ENCODE measurements at regions not wholly inside any gene's neighbourhood (a gene's known extent, or its start where the extent isn't known, plus 50 kb on each side); places are given as distances from the start of the nearest gene placed in this dataset.

DNA sequence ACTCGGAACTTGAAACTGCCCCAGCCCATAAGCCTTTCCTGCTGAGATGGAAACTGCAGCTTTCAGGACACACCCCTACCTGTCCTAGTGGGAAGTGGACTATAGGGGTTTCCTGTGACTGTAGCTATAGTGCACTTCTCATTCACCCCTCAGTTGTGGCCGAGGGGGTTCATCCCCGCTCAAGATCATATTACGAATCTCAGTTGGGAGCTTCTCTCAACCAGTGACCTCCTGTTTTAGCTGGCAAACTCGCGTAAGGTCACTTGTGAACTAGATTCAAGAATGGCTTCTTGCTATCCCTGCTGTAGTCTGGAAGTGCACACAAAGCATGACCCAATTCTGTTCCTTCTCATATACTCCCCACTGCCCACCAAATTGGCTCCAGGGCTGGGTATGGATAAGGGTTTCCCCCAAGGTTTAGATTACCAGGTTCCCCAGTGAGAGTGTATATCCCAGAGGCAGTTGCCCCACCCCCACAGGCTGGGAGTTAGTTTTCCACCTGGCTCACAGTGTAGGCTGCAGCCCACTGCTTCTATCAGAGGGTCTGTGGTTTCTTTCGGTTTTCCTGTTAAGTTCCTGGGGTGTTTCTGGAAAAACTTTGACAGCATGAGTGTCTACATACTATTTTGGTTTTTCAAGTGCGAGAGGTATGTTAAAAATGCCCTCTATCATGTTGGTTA is 812.9 kb downstream of the JRKL start:
- POLR2A ChIA-PET: no interaction called here
- H3K4me3 Mint-ChIP-seq: no peak overlapping the region
- ATAC-seq (ENCODE audit: low read depth): no peak
- H3K27me3 Mint-ChIP-seq: no peaks in the 10 kb centered on the region
- DNase-seq: no peak
- H3K36me3 Mint-ChIP-seq: no peaks in the 10 kb centered on the region
- no peak overlapping the region for H3K27ac Mint-ChIP-seq
- peaks cover 4% of the 10 kb centered on the region for H3K9me3 Mint-ChIP-seq
- no peaks in the 10 kb centered on the region for H3K4me1 Mint-ChIP-seq

DNA sequence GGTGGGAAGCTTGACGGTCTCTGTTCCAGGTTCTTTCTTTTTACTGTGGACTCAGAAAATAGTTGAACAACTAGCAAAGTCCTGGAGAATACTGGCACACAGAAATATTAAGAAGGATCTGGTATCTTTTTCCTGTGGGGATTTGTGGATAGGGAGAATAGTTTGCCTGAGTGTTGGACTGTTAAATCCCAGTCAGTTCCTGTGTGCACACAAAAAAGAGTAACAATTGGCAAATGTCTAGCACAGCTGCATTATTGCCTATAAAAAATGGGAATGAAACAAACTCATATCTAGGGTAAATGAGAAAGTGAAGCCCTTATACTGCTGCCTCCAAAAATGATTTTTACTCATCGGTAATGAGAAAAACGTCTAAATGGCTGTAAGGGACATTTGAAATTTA is 828.2 kb downstream of the JRKL start:
- ATAC-seq (ENCODE audit: low read depth) (no peak), DNase-seq (no peak)
- H3K36me3 Mint-ChIP-seq: no peaks in the 10 kb centered on the region
- POLR2A ChIA-PET: no interaction called here
- H3K9me3 Mint-ChIP-seq: no peaks in the 10 kb centered on the region
- H3K27ac Mint-ChIP-seq: no peak overlapping the region
- H3K4me3 Mint-ChIP-seq: no peak overlapping the region
- H3K27me3 Mint-ChIP-seq: no peaks in the 10 kb centered on the region
- no peaks in the 10 kb centered on the region for H3K4me1 Mint-ChIP-seq

DNA sequence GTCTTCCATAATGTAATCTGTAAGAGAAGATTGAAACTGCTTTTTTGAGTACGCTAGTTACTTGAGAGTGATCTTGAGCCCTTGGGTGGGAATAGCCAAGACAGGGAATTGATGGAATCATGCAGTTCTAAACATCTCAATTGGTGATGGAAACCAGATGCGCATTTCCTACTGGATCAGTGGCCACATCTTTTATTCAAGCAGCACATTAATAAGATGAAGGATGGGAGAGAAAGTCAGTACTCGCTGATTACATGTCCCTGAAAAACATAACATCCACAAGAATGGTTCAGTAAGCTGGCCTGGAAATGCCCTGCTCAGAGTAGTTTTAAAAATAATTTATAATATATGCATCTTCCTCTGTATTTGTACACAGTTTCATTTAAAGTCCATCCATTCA is 833.8 kb downstream of the JRKL start:
- Mint-ChIP-seq H3K27me3 (no peaks in the 10 kb centered on the region), H3K4me1 (no peaks in the 10 kb centered on the region), H3K4me3 (no peak overlapping the region), H3K9me3 (no peaks in the 10 kb centered on the region), H3K27ac (no peak overlapping the region), H3K36me3 (no peaks in the 10 kb centered on the region)
- no peak for DNase-seq
- POLR2A ChIA-PET: no interaction called here
- no peak for ATAC-seq (ENCODE audit: low read depth)

DNA sequence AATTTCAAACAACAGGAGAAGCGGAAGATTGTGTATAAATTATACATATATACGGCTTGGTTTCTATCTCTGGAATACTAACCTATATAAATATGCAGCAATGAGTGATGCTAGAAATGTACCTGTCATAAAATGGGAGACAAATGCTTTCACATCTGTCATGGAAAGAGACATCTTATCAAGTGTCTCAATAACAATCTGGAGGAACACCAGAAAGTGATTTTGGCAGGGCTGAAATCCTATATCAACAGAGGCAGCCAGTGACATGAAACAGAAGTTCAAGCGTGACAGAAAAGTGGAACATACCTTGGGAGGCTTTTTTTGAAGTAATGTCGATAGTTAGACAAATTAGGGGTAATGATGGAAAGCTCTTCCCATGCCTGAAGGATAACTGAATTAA is 834.6 kb downstream of the JRKL start:
- Mint-ChIP-seq H3K4me1 (no peaks in the 10 kb centered on the region), H3K27me3 (no peaks in the 10 kb centered on the region), H3K4me3 (no peak overlapping the region), H3K27ac (no peak overlapping the region), H3K9me3 (no peaks in the 10 kb centered on the region), H3K36me3 (no peaks in the 10 kb centered on the region)
- POLR2A ChIA-PET: no interaction called here
- DNase-seq (no peak), ATAC-seq (ENCODE audit: low read depth) (no peak)

DNA sequence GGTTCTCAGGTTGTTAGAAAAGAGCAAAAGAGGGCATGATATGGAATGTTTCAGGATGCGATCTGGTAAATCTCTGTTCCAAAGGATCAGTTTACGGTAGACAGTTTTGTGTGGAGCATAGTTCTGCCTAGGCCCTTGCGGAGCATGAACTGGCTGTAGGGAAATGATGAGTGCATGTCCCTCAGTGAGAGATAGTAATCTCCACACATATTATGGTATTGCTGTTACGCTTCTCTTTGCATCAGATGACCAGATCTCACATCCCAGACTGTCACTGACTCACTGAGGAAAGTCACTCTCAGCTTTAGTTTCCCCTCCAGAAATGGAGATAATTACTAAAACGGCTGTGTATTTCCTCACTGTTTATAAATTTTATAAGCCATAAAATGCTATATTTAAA is 836.0 kb downstream of the JRKL start:
- no peaks in the 10 kb centered on the region for H3K4me1 Mint-ChIP-seq
- no peak overlapping the region for H3K4me3 Mint-ChIP-seq
- DNase-seq (no peak), ATAC-seq (ENCODE audit: low read depth) (no peak)
- no peaks in the 10 kb centered on the region for H3K27me3 Mint-ChIP-seq
- no peaks in the 10 kb centered on the region for H3K36me3 Mint-ChIP-seq
- POLR2A ChIA-PET: no interaction called here
- no peaks in the 10 kb centered on the region for H3K9me3 Mint-ChIP-seq
- H3K27ac Mint-ChIP-seq: no peak overlapping the region

DNA sequence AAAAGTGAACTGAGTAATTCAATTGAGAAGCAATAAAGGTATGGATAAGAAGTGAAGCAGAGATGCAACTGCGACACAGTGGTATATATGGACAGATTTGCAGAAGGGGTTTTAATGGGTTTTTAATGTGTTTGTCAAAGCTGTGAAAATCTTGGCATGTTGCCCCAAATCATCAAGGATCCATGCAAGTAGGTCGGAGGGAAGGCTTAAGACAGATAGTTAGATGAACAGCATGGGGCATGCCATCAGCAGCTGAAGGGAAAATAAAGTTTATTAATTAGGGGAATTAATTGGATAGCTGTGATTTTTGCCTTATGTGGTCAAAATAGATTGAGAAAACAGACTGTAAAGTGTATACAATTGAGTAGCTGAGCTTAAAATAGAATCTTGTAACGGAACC is 840.1 kb downstream of the JRKL start:
- ATAC-seq (ENCODE audit: low read depth): no peak
- no peaks in the 10 kb centered on the region for H3K9me3 Mint-ChIP-seq
- POLR2A ChIA-PET: no interaction called here
- H3K4me1 Mint-ChIP-seq: no peaks in the 10 kb centered on the region
- no peak for DNase-seq
- H3K36me3 Mint-ChIP-seq: no peaks in the 10 kb centered on the region
- H3K4me3 Mint-ChIP-seq: no peak overlapping the region
- no peaks in the 10 kb centered on the region for H3K27me3 Mint-ChIP-seq
- no peak overlapping the region for H3K27ac Mint-ChIP-seq

DNA sequence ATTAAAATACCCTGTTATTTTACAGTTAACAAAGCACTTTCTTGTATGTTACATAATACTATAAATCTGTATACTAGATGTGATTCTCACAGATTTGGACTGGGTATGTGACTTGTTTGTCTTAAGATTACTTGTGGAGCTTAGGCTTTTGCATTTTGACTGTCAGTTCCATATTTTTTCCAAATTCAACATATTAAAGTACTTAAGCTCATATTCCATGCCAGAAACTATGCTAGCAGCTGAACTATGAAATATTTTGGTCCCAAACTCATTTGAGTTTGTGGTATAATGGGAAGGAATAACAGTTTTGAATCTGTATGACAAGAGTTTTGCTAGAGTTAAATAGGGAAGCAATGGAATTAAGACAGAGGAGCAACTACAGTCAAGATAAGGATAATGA is 841.4 kb downstream of the JRKL start:
- H3K4me3 Mint-ChIP-seq: no peak overlapping the region

DNA sequence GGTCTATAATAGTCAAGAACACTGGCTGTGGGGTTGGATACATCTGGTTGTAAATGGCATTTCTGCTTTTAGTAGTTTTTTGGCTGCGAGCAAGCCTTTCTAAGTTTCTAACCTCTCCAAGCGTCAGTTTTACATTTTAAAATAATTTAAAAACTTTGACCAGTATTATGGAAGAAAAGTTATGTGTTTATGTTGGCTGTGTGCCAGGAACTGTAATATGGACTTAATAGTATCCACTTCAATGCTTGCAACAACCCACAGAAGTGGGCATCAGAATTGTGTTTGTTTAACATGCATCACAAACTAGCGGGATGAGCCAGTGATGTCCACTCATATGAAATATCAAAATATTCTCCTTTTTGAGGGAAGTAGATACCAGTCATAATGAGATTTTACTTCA is 844.2 kb downstream of the JRKL start:
- ATAC-seq (ENCODE audit: low read depth) (no peak), DNase-seq (no peak)
- no peaks in the 10 kb centered on the region for H3K27me3 Mint-ChIP-seq
- H3K4me3 Mint-ChIP-seq: no peak overlapping the region
- H3K27ac Mint-ChIP-seq: no peak overlapping the region
- no peaks in the 10 kb centered on the region for H3K36me3 Mint-ChIP-seq
- POLR2A ChIA-PET: no interaction called here
- no peaks in the 10 kb centered on the region for H3K9me3 Mint-ChIP-seq
- H3K4me1 Mint-ChIP-seq: no peaks in the 10 kb centered on the region

More for the DNA sequence above, 841.4 kb downstream of the JRKL start:
- DNase-seq (no peak), ATAC-seq (ENCODE audit: low read depth) (no peak)
- no peak overlapping the region for H3K27ac Mint-ChIP-seq
- no peaks in the 10 kb centered on the region for H3K36me3 Mint-ChIP-seq
- H3K4me1 Mint-ChIP-seq: no peaks in the 10 kb centered on the region
- POLR2A ChIA-PET: no interaction called here
- H3K27me3 Mint-ChIP-seq: no peaks in the 10 kb centered on the region
- H3K9me3 Mint-ChIP-seq: no peaks in the 10 kb centered on the region

DNA sequence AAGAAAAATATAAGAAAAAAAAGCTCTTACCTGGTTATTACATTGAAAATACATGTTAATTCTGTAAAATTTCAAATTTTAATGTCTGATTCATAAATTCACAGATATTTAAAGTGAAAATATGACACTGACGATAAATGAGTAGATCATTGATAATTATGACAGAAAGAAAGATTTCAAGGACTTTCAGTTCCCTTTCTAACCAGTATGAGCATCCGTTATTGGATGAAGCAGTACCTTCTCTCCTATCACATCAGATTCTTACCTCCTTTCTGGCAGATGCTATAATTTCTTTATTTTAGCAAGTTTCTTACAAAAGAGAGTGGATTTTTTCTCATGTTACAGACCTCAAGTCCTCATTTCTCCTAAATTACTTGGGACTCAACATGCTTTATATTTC is 847.3 kb downstream of the JRKL start:
- Mint-ChIP-seq H3K4me3 (no peak overlapping the region), H3K27ac (no peak overlapping the region), H3K4me1 (no peaks in the 10 kb centered on the region), H3K27me3 (no peaks in the 10 kb centered on the region), H3K36me3 (no peaks in the 10 kb centered on the region), H3K9me3 (no peaks in the 10 kb centered on the region)
- ATAC-seq (ENCODE audit: low read depth) (no peak), DNase-seq (no peak)
- POLR2A ChIA-PET: no interaction called here

DNA sequence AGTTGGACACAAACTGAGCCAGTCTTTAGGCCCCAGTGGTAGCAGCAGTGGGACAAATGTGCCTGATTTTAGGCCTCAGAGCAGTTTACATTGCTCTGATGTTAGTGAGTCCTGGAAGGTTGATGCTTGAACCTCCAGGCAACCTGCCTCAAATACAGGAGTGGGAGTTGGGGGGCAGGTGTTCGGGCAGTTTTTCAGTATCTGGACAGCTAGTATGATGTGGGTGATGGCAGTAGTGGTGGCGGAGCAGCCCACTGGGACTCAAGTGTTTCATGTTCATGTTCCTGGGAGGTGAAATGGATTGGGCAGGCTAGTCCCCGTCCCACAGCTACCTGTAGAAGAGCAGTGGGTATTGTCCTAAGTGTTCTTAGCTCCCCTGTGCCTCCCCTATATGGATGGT is 857.8 kb downstream of the JRKL start:
- no peak overlapping the region for H3K4me3 Mint-ChIP-seq
- POLR2A ChIA-PET: no interaction called here
- H3K4me1 Mint-ChIP-seq: no peaks in the 10 kb centered on the region
- no peaks in the 10 kb centered on the region for H3K36me3 Mint-ChIP-seq
- ATAC-seq (ENCODE audit: low read depth): no peak
- no peak overlapping the region for H3K27ac Mint-ChIP-seq
- DNase-seq: no peak
- peaks cover 2% of the 10 kb centered on the region for H3K9me3 Mint-ChIP-seq
- no peaks in the 10 kb centered on the region for H3K27me3 Mint-ChIP-seq

DNA sequence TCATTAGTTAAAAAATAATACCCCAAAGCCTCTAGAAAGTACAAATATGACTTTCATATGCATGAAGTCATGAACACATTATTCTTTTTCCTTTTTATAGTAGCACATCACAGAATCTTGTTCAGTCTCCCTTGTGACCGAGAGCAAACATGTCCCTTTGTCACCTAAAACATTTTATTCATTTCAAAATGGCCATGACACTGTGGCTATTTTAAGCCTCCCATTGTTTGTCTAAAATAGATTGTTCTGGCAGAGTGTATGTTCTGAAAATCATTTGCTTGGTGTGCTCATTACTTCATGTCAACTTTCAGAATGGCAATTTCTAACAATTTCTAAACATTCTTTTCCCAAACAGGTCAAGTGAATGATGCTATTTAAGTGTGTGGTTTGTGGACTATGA is 865.0 kb downstream of the JRKL start:
- Mint-ChIP-seq H3K4me1 (no peaks in the 10 kb centered on the region), H3K27me3 (no peaks in the 10 kb centered on the region), H3K4me3 (no peak overlapping the region), H3K9me3 (no peaks in the 10 kb centered on the region), H3K36me3 (no peaks in the 10 kb centered on the region), H3K27ac (no peak overlapping the region)
- DNase-seq (no peak), ATAC-seq (ENCODE audit: low read depth) (no peak)
- POLR2A ChIA-PET: no interaction called here

DNA sequence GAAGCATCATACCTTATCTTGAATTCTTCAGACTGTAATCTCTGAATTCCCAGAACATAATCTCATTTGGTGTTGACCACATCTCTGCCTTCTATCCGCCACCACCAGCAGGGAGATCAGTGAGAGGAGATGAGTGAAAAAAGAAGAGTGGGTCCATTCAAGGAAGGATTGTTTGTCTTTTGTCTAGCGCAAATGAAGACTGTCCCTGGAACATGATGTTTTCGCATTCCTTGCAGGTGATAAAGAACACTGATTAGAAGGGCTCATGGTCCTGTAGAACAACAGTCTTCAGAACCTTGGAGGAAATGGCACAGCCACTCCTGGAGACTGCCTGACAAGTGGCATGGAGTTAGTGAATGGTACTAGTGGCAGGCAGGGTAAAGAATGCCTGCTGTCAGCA is 869.6 kb downstream of the JRKL start:
- POLR2A ChIA-PET: no interaction called here
- Mint-ChIP-seq H3K4me1 (no peaks in the 10 kb centered on the region), H3K36me3 (no peaks in the 10 kb centered on the region), H3K4me3 (no peak overlapping the region), H3K27me3 (no peaks in the 10 kb centered on the region), H3K9me3 (no peaks in the 10 kb centered on the region), H3K27ac (no peak overlapping the region)
- DNase-seq (no peak), ATAC-seq (ENCODE audit: low read depth) (no peak)

DNA sequence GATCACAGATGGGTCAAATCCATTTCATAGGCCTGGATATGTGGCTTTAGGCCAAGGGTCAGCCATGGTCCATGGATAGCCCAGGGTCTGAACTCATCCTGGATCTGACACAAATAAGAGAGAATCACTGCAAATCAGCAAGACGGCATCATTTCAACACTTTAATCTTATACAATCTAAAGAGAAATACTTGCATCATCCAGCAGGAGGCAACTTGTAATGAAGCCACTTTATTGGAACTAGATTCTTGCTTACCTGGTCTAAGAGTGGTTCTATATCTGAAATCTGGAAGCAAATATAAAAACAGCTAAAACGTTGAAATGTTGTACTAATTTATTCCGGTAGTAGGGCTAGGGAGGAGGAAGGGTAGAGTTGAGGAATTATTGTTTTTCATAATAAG is 870.1 kb downstream of the JRKL start:
- no peak overlapping the region for H3K4me3 Mint-ChIP-seq
- DNase-seq (no peak), ATAC-seq (ENCODE audit: low read depth) (no peak)
- no peaks in the 10 kb centered on the region for H3K4me1 Mint-ChIP-seq
- POLR2A ChIA-PET: no interaction called here
- H3K36me3 Mint-ChIP-seq: no peaks in the 10 kb centered on the region
- no peak overlapping the region for H3K27ac Mint-ChIP-seq
- no peaks in the 10 kb centered on the region for H3K9me3 Mint-ChIP-seq
- H3K27me3 Mint-ChIP-seq: no peaks in the 10 kb centered on the region

DNA sequence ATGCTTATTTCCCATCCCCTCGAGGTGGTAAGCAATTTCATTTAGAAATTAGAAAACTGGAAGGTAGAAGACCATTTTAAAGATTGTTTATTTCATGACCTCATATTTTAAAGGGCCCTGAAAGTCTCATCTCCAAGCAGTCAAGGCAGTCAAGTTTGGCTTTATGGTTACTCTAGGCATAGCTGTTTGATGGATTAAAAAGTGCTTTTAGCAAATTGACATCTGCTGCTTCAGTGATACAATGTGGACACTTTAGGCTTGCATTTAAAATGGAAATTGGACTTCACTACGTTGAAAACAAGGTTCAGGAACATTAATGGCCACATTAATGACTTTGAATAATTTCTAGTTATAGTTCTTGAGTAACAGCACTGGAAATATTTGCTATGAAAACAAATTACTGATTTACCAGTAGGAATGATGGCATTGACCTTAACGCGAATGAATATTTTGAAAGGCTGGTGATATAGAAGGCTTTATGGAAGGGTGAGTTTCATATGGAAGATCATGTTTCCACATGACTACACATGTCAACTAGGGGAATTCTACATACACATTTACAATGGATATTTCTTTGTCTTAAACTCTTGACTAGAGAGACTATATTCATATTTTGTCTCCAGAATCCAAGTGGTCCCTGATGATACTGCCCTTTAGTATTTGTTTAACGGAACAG is 873.5 kb downstream of the JRKL start:
- peaks cover 1% of the 10 kb centered on the region for H3K9me3 Mint-ChIP-seq
- DNase-seq (no peak), ATAC-seq (ENCODE audit: low read depth) (no peak)
- H3K36me3 Mint-ChIP-seq: no peaks in the 10 kb centered on the region
- H3K4me3 Mint-ChIP-seq: no peak overlapping the region
- no peak overlapping the region for H3K27ac Mint-ChIP-seq
- H3K27me3 Mint-ChIP-seq: no peaks in the 10 kb centered on the region
- H3K4me1 Mint-ChIP-seq: no peaks in the 10 kb centered on the region
- POLR2A ChIA-PET: no interaction called here

DNA sequence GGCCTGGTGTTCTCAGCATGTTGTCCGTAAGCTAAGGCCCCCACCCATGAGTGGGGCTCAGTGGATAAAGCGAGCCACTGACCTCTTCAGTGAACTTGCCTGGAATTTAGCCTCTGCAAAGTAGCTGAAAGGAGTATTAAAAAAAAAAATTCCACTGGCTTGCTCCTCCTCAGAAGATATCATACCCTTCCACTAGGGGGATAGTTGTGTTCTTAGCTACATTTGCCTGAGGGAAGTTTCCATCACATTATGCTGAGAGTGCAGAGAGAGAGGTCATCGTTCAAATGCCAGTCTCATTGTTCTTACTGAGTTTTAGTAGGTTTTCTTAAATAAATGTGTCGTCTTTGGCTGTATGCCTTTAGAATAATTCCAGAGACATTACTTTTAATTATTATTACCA is 879.7 kb downstream of the JRKL start:
- DNase-seq (no peak), ATAC-seq (ENCODE audit: low read depth) (no peak)
- Mint-ChIP-seq H3K4me1 (no peaks in the 10 kb centered on the region), H3K4me3 (no peak overlapping the region), H3K27me3 (no peaks in the 10 kb centered on the region), H3K9me3 (peaks cover 5% of the 10 kb centered on the region), H3K36me3 (no peaks in the 10 kb centered on the region), H3K27ac (no peak overlapping the region)
- POLR2A ChIA-PET: no interaction called here

All from activated naive CD8-positive, alpha-beta T cell treated with anti-CD3 and anti-CD28 coated beads, Interleukin-2, amount 10 ng/mL, durations not matched to agents 7 days and 5 days (primary cell).